OCI-LY1 (cell line): ENCODE measurements at regions not wholly inside any gene's neighbourhood (a gene's known extent, or its start where the extent isn't known, plus 50 kb on each side); places are given as distances from the start of the nearest gene placed in this dataset.

Source experiments
- H2AFZ ChIP-seq: fragments of 200-600 bp; sonication (generic), shearing (Covaris generic); 2 replicates; pipeline ENCODE4 v1.6.0; 2014; ENCODE audit warnings: antibody characterized with exemption, mild to moderate bottlenecking, low read length
- H3F3A ChIP-seq: fragments of 200-600 bp; sonication (generic), shearing (Covaris generic); 2 replicates; pipeline ENCODE4 v1.6.0; 2014; ENCODE audit warnings: mild to moderate bottlenecking, antibody characterized with exemption, low read length, moderate library complexity; ENCODE audit not compliant: insufficient read depth
- H3K27ac ChIP-seq: fragments of 200-600 bp; sonication (generic); 2 replicates; pipeline ENCODE4 v1.5.1; 2014; ENCODE audit warnings: low read length, mixed run types, mild to moderate bottlenecking, low read depth; ENCODE audit not compliant: poor library complexity, severe bottlenecking
- H3K27me3 ChIP-seq: fragments of 200-600 bp; sonication (generic); 2 replicates; pipeline ENCODE4 v1.6.0; 2014; ENCODE audit warnings: antibody characterized with exemption, mild to moderate bottlenecking, low read length, moderate library complexity; ENCODE audit not compliant: insufficient read depth
- H3K36me3 ChIP-seq: fragments of 200-600 bp; sonication (generic); 2 replicates; pipeline ENCODE4 v1.6.1; 2014; ENCODE audit warnings: mild to moderate bottlenecking, antibody characterized with exemption, low read length, moderate library complexity, mixed read lengths; ENCODE audit not compliant: insufficient read depth
- H3K4me1 ChIP-seq: fragments of 200-600 bp; sonication (generic); 2 replicates; pipeline ENCODE4 v1.5.1; 2014; ENCODE audit warnings: mild to moderate bottlenecking, low read length, moderate library complexity; ENCODE audit not compliant: insufficient read depth, severe bottlenecking
- H3K4me2 ChIP-seq: fragments of 200-600 bp; sonication (generic), shearing (Covaris generic); 2 replicates; pipeline ENCODE4 v1.6.1; 2014; ENCODE audit warnings: low read length
- H3K4me3 ChIP-seq: fragments of 200-600 bp; sonication (generic); 2 replicates; pipeline ENCODE4 v1.5.1; 2014; ENCODE audit warnings: low read length, low read depth, mild to moderate bottlenecking, mixed read lengths; ENCODE audit not compliant: poor library complexity, severe bottlenecking
- H3K79me2 ChIP-seq: fragments of 200-600 bp; shearing (Covaris generic); 2 replicates; pipeline ENCODE4 v1.6.1; 2016; ENCODE audit warnings: mixed run types, low read length, mixed read lengths; ENCODE audit not compliant: insufficient read depth
- H3K9ac ChIP-seq: fragments of 200-600 bp; sonication (generic), shearing (Covaris generic); 2 replicates; pipeline ENCODE4 v1.6.1; 2014; ENCODE audit warnings: mild to moderate bottlenecking, low read length, mixed read lengths
- H3K9me2 ChIP-seq: fragments of 200-600 bp; sonication (generic), shearing (Covaris generic); 2 replicates; pipeline ENCODE4 v1.6.1; 2014; ENCODE audit warnings: low read depth, mild to moderate bottlenecking, low read length, mixed read lengths
- H3K9me3 ChIP-seq: fragments of 200-600 bp; shearing (Covaris generic); 2 replicates; pipeline ENCODE4 v1.6.1; 2014; ENCODE audit warnings: low read length, mixed read lengths
- H4K20me1 ChIP-seq: fragments of 200-600 bp; sonication (generic), shearing (Covaris generic); 2 replicates; pipeline ENCODE4 v1.6.0; 2016; ENCODE audit warnings: mild to moderate bottlenecking, low read length; ENCODE audit not compliant: insufficient read depth
- CTCF ChIP-seq: fragments of 200-600 bp; sonication (generic), shearing (Covaris generic); IDR thresholded peaks from 2 replicates; pipeline ENCODE4 v1.5.1; 2017; ENCODE audit warnings: mild to moderate bottlenecking, antibody characterized with exemption, low read length, moderate library complexity, mixed read lengths
- EZH2 ChIP-seq: fragments of 200-600 bp; sonication (generic), shearing (Covaris generic); IDR thresholded peaks from 2 replicates; pipeline ENCODE4 v1.8.0; 2017; ENCODE audit warnings: borderline replicate concordance, mixed run types, mild to moderate bottlenecking, antibody characterized with exemption, low read length, moderate library complexity, mixed read lengths

GRCh38 chr19:29448046-29448445 lies 77.7 kb upstream of the VSTM2B start:
- no peak for TF ChIP-seq EZH2
- TF ChIP-seq CTCF = no peak
- no peaks in the 10 kb centered on the region for H3K79me2 ChIP-seq
- H2AFZ ChIP-seq = no peak overlapping the region
- H3K9ac ChIP-seq = no peak overlapping the region
- H3F3A ChIP-seq = no peaks in the 10 kb centered on the region
- H3K27ac ChIP-seq = no peak overlapping the region
- H3K9me2 ChIP-seq = no peaks in the 10 kb centered on the region
- H4K20me1 ChIP-seq = no peaks in the 10 kb centered on the region
- H3K4me2 ChIP-seq = no peak overlapping the region
- no peaks in the 10 kb centered on the region for H3K36me3 ChIP-seq
- H3K4me1 ChIP-seq = no peaks in the 10 kb centered on the region
- H3K27me3 ChIP-seq = no peaks in the 10 kb centered on the region
- no peak overlapping the region for H3K4me3 ChIP-seq
- no peaks in the 10 kb centered on the region for H3K9me3 ChIP-seq

GRCh38 chr19:29449371-29449770 lies 76.4 kb upstream of the VSTM2B start:
- Histone ChIP-seq H4K20me1 (no peaks in the 10 kb centered on the region), H3F3A (no peaks in the 10 kb centered on the region), H3K9me3 (no peaks in the 10 kb centered on the region), H3K4me2 (no peak overlapping the region), H3K27ac (no peak overlapping the region), H3K9me2 (no peaks in the 10 kb centered on the region), H3K79me2 (no peaks in the 10 kb centered on the region), H3K36me3 (no peaks in the 10 kb centered on the region), H3K27me3 (no peaks in the 10 kb centered on the region), H3K9ac (no peak overlapping the region), H3K4me1 (no peaks in the 10 kb centered on the region), H2AFZ (no peak overlapping the region), H3K4me3 (no peak overlapping the region)
- TF ChIP-seq EZH2 = no peak
- TF ChIP-seq CTCF = no peak

GRCh38 chr19:29450306-29450705 lies 75.5 kb upstream of the VSTM2B start:
- Histone ChIP-seq H3K4me3 (no peak overlapping the region), H3K9me3 (no peaks in the 10 kb centered on the region), H3K9ac (no peak overlapping the region), H3K27ac (no peak overlapping the region), H3K27me3 (no peaks in the 10 kb centered on the region), H3K9me2 (no peaks in the 10 kb centered on the region), H3F3A (no peaks in the 10 kb centered on the region), H3K79me2 (no peaks in the 10 kb centered on the region), H3K4me2 (no peak overlapping the region), H4K20me1 (no peaks in the 10 kb centered on the region), H2AFZ (no peak overlapping the region), H3K36me3 (no peaks in the 10 kb centered on the region), H3K4me1 (no peaks in the 10 kb centered on the region)
- TF ChIP-seq EZH2 (no peak), CTCF (no peak)
